ENCODE measurements at regions not wholly inside any gene's neighbourhood (a gene's known extent, or its start where the extent isn't known, plus 50 kb on each side); places are given as distances from the start of the nearest gene placed in this dataset.

DNA sequence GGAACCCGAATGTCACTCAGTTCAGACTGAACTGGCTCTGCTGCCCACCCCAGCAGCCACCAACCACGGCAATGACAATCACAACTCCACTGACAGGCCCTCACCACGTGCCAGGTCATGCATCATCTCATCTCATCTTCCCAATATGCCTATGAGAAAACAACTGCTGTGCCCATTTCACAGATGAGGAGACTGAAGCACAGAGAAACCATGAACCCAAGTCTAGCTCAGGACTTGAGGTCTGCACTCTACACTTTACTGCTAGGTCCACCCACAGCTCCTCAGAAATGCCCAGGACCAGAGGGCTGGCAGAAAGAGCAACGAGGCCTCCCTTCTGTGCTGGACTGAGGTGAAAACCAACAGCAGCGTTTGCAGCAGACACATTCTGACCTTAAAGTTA lies 99.2 kb upstream of the LINGO1 start:
- no peak for ATAC-seq (ENCODE audit: low FRiP score)
- TF ChIP-seq, protein P1, sequence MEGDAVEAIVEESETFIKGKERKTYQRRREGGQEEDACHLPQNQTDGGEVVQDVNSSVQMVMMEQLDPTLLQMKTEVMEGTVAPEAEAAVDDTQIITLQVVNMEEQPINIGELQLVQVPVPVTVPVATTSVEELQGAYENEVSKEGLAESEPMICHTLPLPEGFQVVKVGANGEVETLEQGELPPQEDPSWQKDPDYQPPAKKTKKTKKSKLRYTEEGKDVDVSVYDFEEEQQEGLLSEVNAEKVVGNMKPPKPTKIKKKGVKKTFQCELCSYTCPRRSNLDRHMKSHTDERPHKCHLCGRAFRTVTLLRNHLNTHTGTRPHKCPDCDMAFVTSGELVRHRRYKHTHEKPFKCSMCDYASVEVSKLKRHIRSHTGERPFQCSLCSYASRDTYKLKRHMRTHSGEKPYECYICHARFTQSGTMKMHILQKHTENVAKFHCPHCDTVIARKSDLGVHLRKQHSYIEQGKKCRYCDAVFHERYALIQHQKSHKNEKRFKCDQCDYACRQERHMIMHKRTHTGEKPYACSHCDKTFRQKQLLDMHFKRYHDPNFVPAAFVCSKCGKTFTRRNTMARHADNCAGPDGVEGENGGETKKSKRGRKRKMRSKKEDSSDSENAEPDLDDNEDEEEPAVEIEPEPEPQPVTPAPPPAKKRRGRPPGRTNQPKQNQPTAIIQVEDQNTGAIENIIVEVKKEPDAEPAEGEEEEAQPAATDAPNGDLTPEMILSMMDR (IDR thresholded peaks at IDR 0.05): no peak
- no peak for DNase-seq (ENCODE audit: low spot score)

DNA sequence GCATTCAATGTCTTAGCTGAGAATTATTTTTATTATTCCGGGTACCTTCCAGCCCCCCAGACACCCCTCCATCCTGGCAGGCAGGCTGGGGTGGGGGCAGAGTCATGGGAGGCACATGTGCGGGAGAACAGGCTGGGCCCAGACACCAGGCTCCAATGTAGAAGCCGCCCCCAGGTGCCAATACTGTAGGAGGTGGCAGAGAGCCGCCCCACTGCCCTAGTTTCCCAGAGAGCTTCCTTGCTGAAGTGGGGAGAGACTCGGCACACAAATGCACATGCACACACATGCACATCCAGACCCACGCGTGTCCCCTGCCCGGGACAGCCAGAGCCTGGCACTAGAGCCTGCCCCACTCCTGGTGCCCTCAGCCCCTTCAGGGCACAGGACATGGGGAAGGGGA lies 98.4 kb upstream of the LINGO1 start:
- no peak for ATAC-seq (ENCODE audit: low FRiP score)
- DNase-seq (ENCODE audit: low spot score): no peak

DNA sequence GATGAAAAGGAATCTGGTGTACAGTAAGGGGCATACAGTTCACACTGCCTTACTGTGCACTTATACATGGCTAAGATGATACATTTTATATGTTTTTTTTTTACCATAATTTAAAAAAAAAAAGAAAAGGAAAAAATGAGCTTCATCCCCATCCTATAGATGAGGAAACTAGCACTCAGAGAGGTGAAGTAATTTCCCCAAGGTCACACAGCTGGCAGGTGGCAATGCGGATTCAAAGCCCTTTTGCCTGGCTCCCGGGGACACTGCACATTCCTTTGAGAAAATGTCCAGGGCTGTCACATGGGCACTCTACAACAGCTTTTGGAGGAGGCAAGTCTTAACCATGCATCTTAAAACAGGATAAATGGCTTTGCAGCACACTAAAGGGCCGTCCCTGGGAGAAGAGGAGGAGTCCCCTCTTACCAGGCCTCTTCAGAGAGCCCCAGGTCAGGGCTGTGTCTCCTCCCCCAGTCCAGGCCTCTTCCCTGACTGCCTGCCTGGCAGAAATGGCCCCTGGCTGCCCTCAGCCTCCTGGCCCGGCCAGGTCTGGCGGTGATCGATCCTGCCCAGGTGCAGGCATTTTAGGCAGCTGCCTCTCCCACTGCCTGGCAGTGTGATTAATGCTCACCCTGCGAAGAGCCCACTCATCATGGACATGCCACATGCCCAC lies 95.1 kb upstream of the LINGO1 start:
- no peak for DNase-seq (ENCODE audit: low spot score)
- ATAC-seq (ENCODE audit: low FRiP score): no peak
- TF ChIP-seq, protein P1 (IDR thresholded peaks at IDR 0.05): no peak

More for the DNA sequence above, 98.4 kb upstream of the LINGO1 start:
- TF ChIP-seq, protein P1 (IDR thresholded peaks at IDR 0.05): no peak

DNA sequence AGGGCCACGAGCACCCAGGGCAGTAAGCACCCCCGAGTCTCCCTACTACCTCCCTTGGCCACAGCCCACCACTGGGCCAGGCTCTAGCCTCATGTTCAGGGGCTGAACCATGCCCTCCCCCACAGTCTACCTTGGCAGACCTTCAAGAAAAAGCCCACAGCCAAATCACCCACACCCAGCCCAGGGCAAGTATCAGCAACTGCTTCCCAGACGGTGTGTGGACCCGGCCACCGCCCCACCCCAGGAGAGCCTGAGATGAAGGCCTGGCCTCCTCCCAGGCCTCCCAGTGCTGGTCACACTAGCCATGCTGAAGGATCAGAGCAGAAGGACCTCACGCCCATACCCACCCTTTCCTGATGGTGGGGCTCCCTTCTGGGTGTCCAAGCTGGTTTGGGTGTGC lies 92.0 kb upstream of the LINGO1 start:
- TF ChIP-seq, protein P1 (IDR thresholded peaks at IDR 0.05): no peak
- ATAC-seq (ENCODE audit: low FRiP score) (no peak), DNase-seq (ENCODE audit: low spot score) (no peak)

DNA sequence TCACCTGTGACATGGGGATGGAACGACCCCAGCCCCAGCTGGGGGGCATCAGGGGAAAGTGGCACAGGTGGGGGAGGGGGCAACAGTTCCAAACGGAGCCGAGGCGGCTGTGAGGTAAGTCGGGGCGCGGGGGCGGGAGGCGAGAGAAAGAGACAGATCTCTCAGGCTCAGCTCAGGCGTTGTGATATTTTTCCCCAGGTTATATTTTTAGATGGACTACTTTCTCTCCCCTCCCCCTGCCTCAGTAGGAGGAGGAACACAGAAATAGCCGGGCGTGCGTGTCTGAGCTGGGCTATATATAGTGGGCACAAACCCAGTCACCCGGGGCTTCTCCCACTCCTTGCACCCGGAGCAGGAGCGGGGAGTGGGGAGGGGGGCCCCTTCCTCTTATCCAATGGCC lies 91.0 kb upstream of the LINGO1 start:
- TF ChIP-seq, protein P1 (IDR thresholded peaks at IDR 0.05): no peak

DNA sequence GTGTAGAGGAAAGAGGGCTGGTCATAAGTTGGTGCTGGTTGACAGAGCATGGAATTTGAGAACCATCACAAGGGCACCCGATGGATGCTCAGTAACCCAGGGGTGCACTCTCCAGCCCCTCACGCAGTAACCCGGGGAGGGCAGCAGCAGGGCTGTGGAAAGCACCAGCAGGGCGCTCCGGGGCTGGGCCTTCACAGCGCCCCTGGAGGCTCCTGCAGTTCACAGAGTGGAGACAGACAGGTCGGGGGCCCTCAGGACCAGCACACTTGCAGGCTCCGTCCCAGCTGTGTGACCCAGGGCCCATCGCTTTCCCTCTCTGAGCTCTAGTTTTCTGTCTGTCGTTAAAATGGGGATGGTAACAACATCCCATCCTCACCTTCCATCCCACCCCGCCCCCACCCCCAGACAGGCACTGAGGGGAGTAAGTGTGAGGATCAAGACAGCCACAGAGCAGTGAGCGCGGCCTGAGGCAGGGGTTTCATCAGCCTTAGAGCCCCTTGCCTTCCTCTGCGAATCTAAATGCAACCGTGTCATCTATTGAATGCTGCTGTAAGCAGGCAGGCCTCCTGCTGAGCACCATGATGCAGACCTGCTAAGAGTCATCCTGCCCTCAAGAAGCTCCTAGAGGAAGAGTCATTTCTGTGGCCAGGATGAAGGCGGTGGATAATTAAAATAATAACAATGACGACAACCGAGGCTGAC lies 90.2 kb upstream of the LINGO1 start:
- DNase-seq (ENCODE audit: low spot score) (no peak), ATAC-seq (ENCODE audit: low FRiP score) (no peak)
- TF ChIP-seq, protein P1 (IDR thresholded peaks at IDR 0.05): no peak

More for the DNA sequence above, 91.0 kb upstream of the LINGO1 start:
- DNase-seq (ENCODE audit: low spot score) (no peak), ATAC-seq (ENCODE audit: low FRiP score) (no peak)

DNA sequence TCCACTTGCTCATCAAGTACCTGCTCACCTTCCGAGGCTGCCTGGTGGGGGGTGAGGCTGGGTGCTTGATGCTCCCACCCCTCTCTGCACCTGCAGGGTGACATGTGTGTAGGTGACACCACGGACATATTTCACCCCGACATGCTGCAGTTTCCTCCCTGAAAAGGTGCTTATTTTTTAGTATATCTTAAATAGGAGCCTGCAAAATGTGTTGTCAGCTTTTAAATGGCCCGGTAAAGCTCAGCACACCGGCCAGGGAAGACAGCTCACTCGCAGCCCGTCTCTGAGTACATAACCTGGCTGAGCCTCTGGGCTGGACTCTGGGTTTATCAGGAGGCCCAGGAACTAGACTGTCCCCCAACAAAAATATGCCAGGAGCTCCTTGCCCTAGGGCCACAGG lies 89.3 kb upstream of the LINGO1 start:
- ATAC-seq (ENCODE audit: low FRiP score) (no peak), DNase-seq (ENCODE audit: low spot score) (no peak)
- TF ChIP-seq, protein P1 (IDR thresholded peaks at IDR 0.05): no peak
